ENCODE measurements at regions not wholly inside any gene's neighbourhood (a gene's known extent, or its start where the extent isn't known, plus 50 kb on each side); places are given as distances from the start of the nearest gene placed in this dataset.

DNA sequence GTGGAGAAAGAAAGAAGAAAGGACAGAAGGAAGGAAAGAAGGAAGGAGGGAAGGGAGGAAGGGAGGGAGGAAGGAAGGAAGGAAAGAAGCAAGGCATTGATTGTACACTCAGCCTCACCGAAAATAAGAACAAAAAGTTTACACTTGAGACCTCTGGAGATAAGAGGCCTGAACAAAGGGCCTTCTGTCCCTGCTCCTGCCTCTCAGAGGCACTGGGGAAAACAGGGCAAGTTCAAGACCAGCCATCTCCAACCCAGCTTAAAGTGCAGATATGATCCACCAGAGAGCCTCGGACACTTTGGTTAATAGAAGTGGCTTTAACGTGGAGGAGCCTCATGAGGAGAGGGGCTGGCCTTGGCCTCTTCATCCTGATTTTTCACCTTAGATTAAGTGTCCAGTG lies 582.9 kb upstream of the PPP2R3A start:
- POLR2A ChIA-PET = no interaction called here
- TF ChIP-seq, protein P1, sequence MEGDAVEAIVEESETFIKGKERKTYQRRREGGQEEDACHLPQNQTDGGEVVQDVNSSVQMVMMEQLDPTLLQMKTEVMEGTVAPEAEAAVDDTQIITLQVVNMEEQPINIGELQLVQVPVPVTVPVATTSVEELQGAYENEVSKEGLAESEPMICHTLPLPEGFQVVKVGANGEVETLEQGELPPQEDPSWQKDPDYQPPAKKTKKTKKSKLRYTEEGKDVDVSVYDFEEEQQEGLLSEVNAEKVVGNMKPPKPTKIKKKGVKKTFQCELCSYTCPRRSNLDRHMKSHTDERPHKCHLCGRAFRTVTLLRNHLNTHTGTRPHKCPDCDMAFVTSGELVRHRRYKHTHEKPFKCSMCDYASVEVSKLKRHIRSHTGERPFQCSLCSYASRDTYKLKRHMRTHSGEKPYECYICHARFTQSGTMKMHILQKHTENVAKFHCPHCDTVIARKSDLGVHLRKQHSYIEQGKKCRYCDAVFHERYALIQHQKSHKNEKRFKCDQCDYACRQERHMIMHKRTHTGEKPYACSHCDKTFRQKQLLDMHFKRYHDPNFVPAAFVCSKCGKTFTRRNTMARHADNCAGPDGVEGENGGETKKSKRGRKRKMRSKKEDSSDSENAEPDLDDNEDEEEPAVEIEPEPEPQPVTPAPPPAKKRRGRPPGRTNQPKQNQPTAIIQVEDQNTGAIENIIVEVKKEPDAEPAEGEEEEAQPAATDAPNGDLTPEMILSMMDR (IDR thresholded peaks at IDR 0.05; ENCODE audit: control extremely low read depth, extremely low read depth, low read depth, missing control alignments) = no peak
- DNase-seq (ENCODE audit: extremely low spot score) = no peak
- CTCF ChIA-PET = no interaction called here

DNA sequence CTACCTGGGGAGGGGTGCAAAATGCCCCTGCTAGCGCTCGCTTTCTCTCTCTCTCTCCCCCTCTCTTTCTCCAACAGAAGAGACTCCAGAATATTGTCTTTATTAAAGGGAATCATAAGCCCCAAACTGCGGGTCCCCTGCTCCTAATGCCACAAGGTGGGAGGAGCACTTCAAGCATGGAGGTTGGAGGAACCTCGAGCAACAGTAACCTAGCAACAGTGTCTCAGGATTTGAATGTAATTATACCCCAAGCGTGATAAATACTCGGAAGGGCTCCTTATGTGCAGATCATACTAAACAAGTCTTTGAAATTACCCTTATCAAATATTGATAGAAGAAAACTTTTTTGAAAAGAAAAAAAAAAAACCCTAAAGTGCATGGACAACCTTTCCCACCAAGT lies 582.2 kb upstream of the PPP2R3A start:
- POLR2A ChIA-PET = no interaction called here
- no peak for DNase-seq (ENCODE audit: extremely low spot score)
- CTCF ChIA-PET = no interaction called here

DNA sequence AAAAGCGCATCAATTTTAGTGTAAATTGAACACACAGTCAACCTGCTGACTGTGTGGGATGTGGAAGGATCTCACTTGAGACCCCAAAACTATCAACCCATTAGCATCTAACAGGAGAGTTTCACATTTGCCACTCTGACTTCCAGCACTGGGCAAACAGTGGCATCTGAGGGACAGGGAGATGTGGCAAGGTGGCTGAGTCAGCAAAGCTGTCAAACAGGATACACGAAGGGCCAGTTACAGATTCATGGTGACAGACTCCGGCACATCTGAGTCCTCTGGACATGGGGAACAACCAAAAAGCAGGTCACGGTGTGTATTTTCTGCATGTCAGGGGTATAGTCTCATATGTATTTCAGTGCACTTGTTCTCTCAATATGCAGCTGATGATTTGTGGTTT lies 573.4 kb upstream of the PPP2R3A start:
- ChIA-PET POLR2A (no interaction called here), CTCF (no interaction called here)
- TF ChIP-seq, protein P1 (IDR thresholded peaks at IDR 0.05; ENCODE audit: control extremely low read depth, extremely low read depth, low read depth, missing control alignments) = no peak
- DNase-seq (ENCODE audit: extremely low spot score) = no peak

More for the DNA sequence above, 582.2 kb upstream of the PPP2R3A start:
- TF ChIP-seq, protein P1 (IDR thresholded peaks at IDR 0.05; ENCODE audit: control extremely low read depth, extremely low read depth, low read depth, missing control alignments) = no peak

DNA sequence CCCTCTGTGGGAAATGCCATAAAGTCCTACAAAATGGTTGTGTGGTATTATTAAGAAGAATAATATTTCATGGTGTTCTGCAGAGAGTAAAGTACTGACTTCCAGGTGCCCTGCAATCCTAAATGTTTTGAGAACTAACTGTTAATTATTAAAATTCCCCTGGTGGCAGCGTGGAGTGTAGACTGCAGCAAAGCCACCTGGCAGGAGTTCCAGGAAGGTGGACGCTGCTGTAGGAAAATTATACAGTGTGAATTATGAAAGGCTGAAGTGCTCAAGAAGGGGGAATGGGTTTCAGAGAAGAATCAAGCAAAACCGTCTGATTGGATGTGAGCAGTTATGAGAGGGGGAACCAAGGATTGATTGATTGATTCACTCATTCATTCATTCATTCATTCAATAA lies 572.4 kb upstream of the PPP2R3A start:
- POLR2A ChIA-PET = no interaction called here
- CTCF ChIA-PET = no interaction called here
- DNase-seq (ENCODE audit: extremely low spot score) = no peak
- TF ChIP-seq, protein P1 (IDR thresholded peaks at IDR 0.05; ENCODE audit: control extremely low read depth, extremely low read depth, low read depth, missing control alignments) = no peak

DNA sequence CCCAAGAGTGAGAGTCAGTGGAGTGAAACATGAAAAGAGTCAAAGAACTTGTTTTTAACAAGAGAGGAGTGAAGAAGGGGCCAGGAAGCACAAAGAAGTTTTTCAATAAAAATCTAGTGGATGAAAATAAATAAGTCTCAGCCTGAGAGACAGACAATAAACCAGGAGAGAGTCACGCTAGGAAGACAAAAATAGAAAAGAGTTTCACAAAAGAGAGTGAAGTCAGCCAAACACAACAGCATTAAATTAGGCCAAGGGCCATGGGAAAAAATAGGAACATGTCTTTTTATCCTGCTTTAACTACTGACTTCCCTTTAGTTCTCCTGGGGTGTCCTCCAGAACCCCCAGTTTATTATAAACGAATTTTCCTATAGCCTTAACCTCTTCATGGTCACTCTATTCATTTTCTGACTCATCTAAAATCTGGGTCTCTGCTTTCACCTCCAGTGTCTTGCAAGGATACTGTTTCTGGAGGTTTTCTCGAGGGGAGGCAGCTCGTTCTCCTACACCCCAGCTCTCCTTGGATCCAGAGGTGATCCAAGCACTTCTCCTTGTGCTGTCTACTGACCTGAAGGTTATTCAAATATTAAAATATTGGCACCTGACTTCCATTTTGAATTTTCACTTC lies 571.5 kb upstream of the PPP2R3A start:
- POLR2A ChIA-PET = no interaction called here
- TF ChIP-seq, protein P1 (IDR thresholded peaks at IDR 0.05; ENCODE audit: control extremely low read depth, extremely low read depth, low read depth, missing control alignments) = no peak
- no peak for DNase-seq (ENCODE audit: extremely low spot score)
- CTCF ChIA-PET = no interaction called here

DNA sequence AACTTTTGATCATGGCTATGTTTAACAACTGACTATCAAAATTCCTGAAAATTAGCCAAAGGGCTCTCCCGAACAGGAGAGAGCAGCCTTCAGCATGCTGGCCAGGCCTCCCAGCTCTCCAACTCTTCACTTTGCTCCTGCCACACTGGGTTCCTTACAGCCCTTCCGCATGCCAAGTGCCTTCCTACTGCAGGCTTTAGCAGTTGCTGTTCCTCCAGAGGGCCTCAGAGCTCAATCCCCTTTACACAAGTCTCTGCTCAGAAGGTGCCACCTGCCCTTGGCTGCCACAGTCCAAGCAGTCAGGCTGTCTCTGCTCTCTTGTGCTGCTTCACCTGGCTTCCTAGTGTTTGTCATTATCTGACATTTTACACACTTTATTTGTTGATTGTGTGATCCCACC lies 553.1 kb upstream of the PPP2R3A start:
- no peak for DNase-seq (ENCODE audit: extremely low spot score)
- ChIA-PET POLR2A (no interaction called here), CTCF (no interaction called here)
- TF ChIP-seq, protein P1 (IDR thresholded peaks at IDR 0.05; ENCODE audit: control extremely low read depth, extremely low read depth, low read depth, missing control alignments) = no peak

DNA sequence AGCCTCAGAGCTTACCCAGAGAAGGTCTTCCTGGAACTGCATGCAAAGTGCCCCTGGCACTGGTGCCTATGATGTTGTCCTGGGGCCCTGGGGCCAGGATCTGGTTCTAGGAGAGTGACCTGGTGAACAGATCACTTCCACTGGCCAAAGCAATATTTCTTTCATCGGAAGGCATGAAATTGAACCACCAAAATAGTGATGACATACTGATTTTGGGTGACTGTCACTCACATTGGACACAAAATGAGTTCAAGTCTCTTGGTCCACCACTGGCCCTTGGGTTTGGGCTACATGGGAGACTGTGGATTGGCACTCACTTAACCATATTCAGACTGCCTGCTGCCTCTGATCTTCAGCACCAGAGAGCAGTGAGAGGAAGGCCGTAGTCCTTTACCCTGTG lies 549.3 kb upstream of the PPP2R3A start:
- ChIA-PET POLR2A (no interaction called here), CTCF (no interaction called here)
- TF ChIP-seq, protein P1 (IDR thresholded peaks at IDR 0.05; ENCODE audit: control extremely low read depth, extremely low read depth, low read depth, missing control alignments) = no peak
- DNase-seq (ENCODE audit: extremely low spot score) = no peak
